ENCODE measurements at regions not wholly inside any gene's neighbourhood (a gene's known extent, or its start where the extent isn't known, plus 50 kb on each side); places are given as distances from the start of the nearest gene placed in this dataset.

- no peaks in the 10 kb centered on the region for H3K27me3 ChIP-seq (ENCODE audit: control insufficient read depth, insufficient read depth, low read length)
- no peaks in the 10 kb centered on the region for H3K36me3 ChIP-seq (ENCODE audit: control insufficient read depth, insufficient read depth, low read length)
- no peak overlapping the region for H3K4me3 ChIP-seq (ENCODE audit: low read length)
- no peak overlapping the region for H3K27ac ChIP-seq (ENCODE audit: low read depth, low read length)
- H3K4me1 ChIP-seq (ENCODE audit: control insufficient read depth, insufficient read depth, low read length): peaks cover 12% of the 10 kb centered on the region
- H3K9ac ChIP-seq (ENCODE audit: low read length): no peak overlapping the region
Observed at GRCh38 chr10:35889226-35889625, 247.1 kb upstream of the FZD8 start.

- peaks cover 12% of the 10 kb centered on the region for H3K4me1 ChIP-seq (ENCODE audit: control insufficient read depth, insufficient read depth, low read length)
- H3K4me3 ChIP-seq (ENCODE audit: low read length): no peak overlapping the region
- H3K36me3 ChIP-seq (ENCODE audit: control insufficient read depth, insufficient read depth, low read length): no peaks in the 10 kb centered on the region
- H3K27ac ChIP-seq (ENCODE audit: low read depth, low read length): no peak overlapping the region
- no peaks in the 10 kb centered on the region for H3K27me3 ChIP-seq (ENCODE audit: control insufficient read depth, insufficient read depth, low read length)
- no peak overlapping the region for H3K9ac ChIP-seq (ENCODE audit: low read length)
Observed at GRCh38 chr10:35888400-35888799, 246.3 kb upstream of the FZD8 start.

- Histone ChIP-seq H3K27me3 (ENCODE audit: control insufficient read depth, insufficient read depth, low read length) (no peaks in the 10 kb centered on the region), H3K36me3 (ENCODE audit: control insufficient read depth, insufficient read depth, low read length) (no peaks in the 10 kb centered on the region), H3K27ac (ENCODE audit: low read depth, low read length) (no peak overlapping the region), H3K4me3 (ENCODE audit: low read length) (no peak overlapping the region), H3K9ac (ENCODE audit: low read length) (no peak overlapping the region), H3K4me1 (ENCODE audit: control insufficient read depth, insufficient read depth, low read length) (peaks cover 12% of the 10 kb centered on the region)
Observed at GRCh38 chr10:35887685-35888084, 245.6 kb upstream of the FZD8 start.

GRCh38 chr10:35885076-35885475, 243.0 kb upstream of the FZD8 start:
- Histone ChIP-seq H3K27ac (ENCODE audit: low read depth, low read length) (no peak overlapping the region), H3K4me1 (ENCODE audit: control insufficient read depth, insufficient read depth, low read length) (peaks cover 5% of the 10 kb centered on the region), H3K9ac (ENCODE audit: low read length) (no peak overlapping the region), H3K4me3 (ENCODE audit: low read length) (no peak overlapping the region), H3K27me3 (ENCODE audit: control insufficient read depth, insufficient read depth, low read length) (no peaks in the 10 kb centered on the region), H3K36me3 (ENCODE audit: control insufficient read depth, insufficient read depth, low read length) (no peaks in the 10 kb centered on the region)

- H3K27me3 ChIP-seq (ENCODE audit: control insufficient read depth, insufficient read depth, low read length): no peaks in the 10 kb centered on the region
- H3K9ac ChIP-seq (ENCODE audit: low read length): no peak overlapping the region
- H3K36me3 ChIP-seq (ENCODE audit: control insufficient read depth, insufficient read depth, low read length): no peaks in the 10 kb centered on the region
- peaks cover under 1% of the 10 kb centered on the region for H3K4me1 ChIP-seq (ENCODE audit: control insufficient read depth, insufficient read depth, low read length)
- no peak overlapping the region for H3K27ac ChIP-seq (ENCODE audit: low read depth, low read length)
- H3K4me3 ChIP-seq (ENCODE audit: low read length): no peak overlapping the region
Observed at GRCh38 chr10:35884657-35885071, 242.6 kb upstream of the FZD8 start.

- Histone ChIP-seq H3K36me3 (ENCODE audit: control insufficient read depth, insufficient read depth, low read length) (no peaks in the 10 kb centered on the region), H3K27ac (ENCODE audit: low read depth, low read length) (no peak overlapping the region), H3K4me1 (ENCODE audit: control insufficient read depth, insufficient read depth, low read length) (no peaks in the 10 kb centered on the region), H3K27me3 (ENCODE audit: control insufficient read depth, insufficient read depth, low read length) (no peaks in the 10 kb centered on the region), H3K4me3 (ENCODE audit: low read length) (no peak overlapping the region), H3K9ac (ENCODE audit: low read length) (no peak overlapping the region)
Observed at GRCh38 chr10:35882422-35883150, 240.5 kb upstream of the FZD8 start.

GRCh38 chr10:35881320-35881719, 239.2 kb upstream of the FZD8 start:
- Histone ChIP-seq H3K4me1 (ENCODE audit: control insufficient read depth, insufficient read depth, low read length) (peaks cover 1% of the 10 kb centered on the region), H3K27ac (ENCODE audit: low read depth, low read length) (no peak overlapping the region), H3K4me3 (ENCODE audit: low read length) (no peak overlapping the region), H3K36me3 (ENCODE audit: control insufficient read depth, insufficient read depth, low read length) (no peaks in the 10 kb centered on the region), H3K9ac (ENCODE audit: low read length) (no peak overlapping the region), H3K27me3 (ENCODE audit: control insufficient read depth, insufficient read depth, low read length) (no peaks in the 10 kb centered on the region)

- no peak overlapping the region for H3K4me3 ChIP-seq (ENCODE audit: low read length)
- no peaks in the 10 kb centered on the region for H3K27me3 ChIP-seq (ENCODE audit: control insufficient read depth, insufficient read depth, low read length)
- H3K4me1 ChIP-seq (ENCODE audit: control insufficient read depth, insufficient read depth, low read length): peaks cover 11% of the 10 kb centered on the region
- no peaks in the 10 kb centered on the region for H3K36me3 ChIP-seq (ENCODE audit: control insufficient read depth, insufficient read depth, low read length)
- H3K9ac ChIP-seq (ENCODE audit: low read length): no peak overlapping the region
- H3K27ac ChIP-seq (ENCODE audit: low read depth, low read length): no peak overlapping the region
Observed at GRCh38 chr10:35876248-35876647, 234.2 kb upstream of the FZD8 start.

GRCh38 chr10:35875016-35875676, 233.1 kb upstream of the FZD8 start:
- H3K27me3 ChIP-seq (ENCODE audit: control insufficient read depth, insufficient read depth, low read length): no peaks in the 10 kb centered on the region
- H3K27ac ChIP-seq (ENCODE audit: low read depth, low read length): peak overlapping the region; percentile 27
- no peak overlapping the region for H3K9ac ChIP-seq (ENCODE audit: low read length)
- H3K36me3 ChIP-seq (ENCODE audit: control insufficient read depth, insufficient read depth, low read length): no peaks in the 10 kb centered on the region
- peaks cover 11% of the 10 kb centered on the region for H3K4me1 ChIP-seq (ENCODE audit: control insufficient read depth, insufficient read depth, low read length)
- no peak overlapping the region for H3K4me3 ChIP-seq (ENCODE audit: low read length)

GRCh38 chr10:35874311-35875015, 232.4 kb upstream of the FZD8 start:
- H3K27ac ChIP-seq (ENCODE audit: low read depth, low read length): no peak overlapping the region

GRCh38 chr10:35872671-35873070, 230.6 kb upstream of the FZD8 start:
- H3K36me3 ChIP-seq (ENCODE audit: control insufficient read depth, insufficient read depth, low read length): no peaks in the 10 kb centered on the region
- no peaks in the 10 kb centered on the region for H3K27me3 ChIP-seq (ENCODE audit: control insufficient read depth, insufficient read depth, low read length)
- H3K4me3 ChIP-seq (ENCODE audit: low read length): no peak overlapping the region
- peaks cover 11% of the 10 kb centered on the region for H3K4me1 ChIP-seq (ENCODE audit: control insufficient read depth, insufficient read depth, low read length)
- no peak overlapping the region for H3K9ac ChIP-seq (ENCODE audit: low read length)
- no peak overlapping the region for H3K27ac ChIP-seq (ENCODE audit: low read depth, low read length)

More at GRCh38 chr10:35874311-35875015, 232.4 kb upstream of the FZD8 start:
- Histone ChIP-seq H3K4me3 (ENCODE audit: low read length) (no peak overlapping the region), H3K9ac (ENCODE audit: low read length) (no peak overlapping the region), H3K36me3 (ENCODE audit: control insufficient read depth, insufficient read depth, low read length) (no peaks in the 10 kb centered on the region), H3K4me1 (ENCODE audit: control insufficient read depth, insufficient read depth, low read length) (peaks cover 11% of the 10 kb centered on the region), H3K27me3 (ENCODE audit: control insufficient read depth, insufficient read depth, low read length) (no peaks in the 10 kb centered on the region)

- H3K27me3 ChIP-seq (ENCODE audit: control insufficient read depth, insufficient read depth, low read length): no peaks in the 10 kb centered on the region
- H3K36me3 ChIP-seq (ENCODE audit: control insufficient read depth, insufficient read depth, low read length): no peaks in the 10 kb centered on the region
- no peak overlapping the region for H3K27ac ChIP-seq (ENCODE audit: low read depth, low read length)
- peaks cover 6% of the 10 kb centered on the region for H3K4me1 ChIP-seq (ENCODE audit: control insufficient read depth, insufficient read depth, low read length)
- H3K9ac ChIP-seq (ENCODE audit: low read length): no peak overlapping the region
- H3K4me3 ChIP-seq (ENCODE audit: low read length): no peak overlapping the region
Observed at GRCh38 chr10:35870665-35871310, 228.7 kb upstream of the FZD8 start.

All from rectal smooth muscle tissue (tissue), 1 donor.